ENCODE measurements at regions not wholly inside any gene's neighbourhood (a gene's known extent, or its start where the extent isn't known, plus 50 kb on each side); places are given as distances from the start of the nearest gene placed in this dataset.

DNA sequence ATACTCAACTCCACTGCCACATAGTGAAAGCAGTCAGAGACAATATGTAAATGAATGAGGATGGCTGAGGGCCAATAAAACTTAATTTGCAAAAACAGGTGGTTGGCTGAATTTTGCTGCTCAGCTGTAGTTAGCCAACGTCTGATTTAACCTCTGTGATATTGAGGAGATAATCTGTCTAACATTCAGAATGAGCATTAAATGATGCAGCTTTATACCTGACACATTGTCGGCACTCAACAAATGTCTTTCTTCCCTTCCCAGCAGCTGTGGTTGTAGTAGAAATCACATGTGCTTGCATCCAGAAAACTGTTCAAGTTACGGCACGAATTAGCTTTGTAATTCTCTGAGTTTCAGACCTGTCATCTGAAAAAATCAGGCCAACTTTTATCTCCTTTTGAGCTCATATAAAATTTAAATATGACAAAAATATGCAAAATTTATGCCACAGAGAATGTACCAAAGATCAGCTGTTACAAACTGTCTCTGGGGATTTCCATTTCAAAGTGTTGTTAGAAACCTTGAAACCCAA is 1239.7 kb downstream of the GATA3 start:
- Histone ChIP-seq H3K4me1 (no peaks in the 10 kb centered on the region), H3K9me3 (no peaks in the 10 kb centered on the region), H3K27ac (no peak overlapping the region), H3K4me3 (no peak overlapping the region), H3K27me3 (no peaks in the 10 kb centered on the region), H3K36me3 (no peaks in the 10 kb centered on the region)
- no peak for DNase-seq
- ATAC-seq: no peak
- intact Hi-C loops (cut with DNase I): loop anchor here in 1 of 3 donors (10.0 kb wide), 1 partner anchor 1769 kb away; no protein-coding TSS in a partner anchor
- no peak for FAIRE-seq
- TF ChIP-seq, protein P1, sequence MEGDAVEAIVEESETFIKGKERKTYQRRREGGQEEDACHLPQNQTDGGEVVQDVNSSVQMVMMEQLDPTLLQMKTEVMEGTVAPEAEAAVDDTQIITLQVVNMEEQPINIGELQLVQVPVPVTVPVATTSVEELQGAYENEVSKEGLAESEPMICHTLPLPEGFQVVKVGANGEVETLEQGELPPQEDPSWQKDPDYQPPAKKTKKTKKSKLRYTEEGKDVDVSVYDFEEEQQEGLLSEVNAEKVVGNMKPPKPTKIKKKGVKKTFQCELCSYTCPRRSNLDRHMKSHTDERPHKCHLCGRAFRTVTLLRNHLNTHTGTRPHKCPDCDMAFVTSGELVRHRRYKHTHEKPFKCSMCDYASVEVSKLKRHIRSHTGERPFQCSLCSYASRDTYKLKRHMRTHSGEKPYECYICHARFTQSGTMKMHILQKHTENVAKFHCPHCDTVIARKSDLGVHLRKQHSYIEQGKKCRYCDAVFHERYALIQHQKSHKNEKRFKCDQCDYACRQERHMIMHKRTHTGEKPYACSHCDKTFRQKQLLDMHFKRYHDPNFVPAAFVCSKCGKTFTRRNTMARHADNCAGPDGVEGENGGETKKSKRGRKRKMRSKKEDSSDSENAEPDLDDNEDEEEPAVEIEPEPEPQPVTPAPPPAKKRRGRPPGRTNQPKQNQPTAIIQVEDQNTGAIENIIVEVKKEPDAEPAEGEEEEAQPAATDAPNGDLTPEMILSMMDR (IDR thresholded peaks at IDR 0.05): no peak
- 54 to 59% methylated on average over 4 of the region's 4 CpGs for WGBS, 2 donors

GRCh38 chr10:9294865-9295264 is 1240.4 kb downstream of the GATA3 start:
- no peaks in the 10 kb centered on the region for H3K27me3 ChIP-seq
- DNase-seq (no peak), ATAC-seq (no peak), FAIRE-seq (no peak)
- WGBS, 2 donors: 63 to 81% methylated on average over 1 of the region's 1 CpG
- H3K36me3 ChIP-seq: no peaks in the 10 kb centered on the region
- H3K4me3 ChIP-seq: no peak overlapping the region
- intact Hi-C loops (cut with DNase I): loop anchor here in 1 of 3 donors (10.0 kb wide), 1 partner anchor 1770 kb away; no protein-coding TSS in a partner anchor
- no peak overlapping the region for H3K27ac ChIP-seq
- H3K9me3 ChIP-seq: no peaks in the 10 kb centered on the region
- TF ChIP-seq, protein P1 (IDR thresholded peaks at IDR 0.05): no peak
- H3K4me1 ChIP-seq: no peaks in the 10 kb centered on the region

GRCh38 chr10:9296190-9296589 is 1241.7 kb downstream of the GATA3 start:
- ATAC-seq (no peak), DNase-seq (no peak), FAIRE-seq (no peak)
- H3K9me3 ChIP-seq: no peaks in the 10 kb centered on the region
- no peaks in the 10 kb centered on the region for H3K4me1 ChIP-seq
- H3K27ac ChIP-seq: no peak overlapping the region
- 80 to 92% methylated on average over 4 of the region's 4 CpGs for WGBS, 2 donors
- intact Hi-C loops (cut with DNase I): loop anchor here in 1 of 3 donors (10.0 kb wide), 1 partner anchor 1771 kb away; no protein-coding TSS in a partner anchor
- no peak overlapping the region for H3K4me3 ChIP-seq
- no peaks in the 10 kb centered on the region for H3K36me3 ChIP-seq
- TF ChIP-seq, protein P1 (IDR thresholded peaks at IDR 0.05): no peak
- no peaks in the 10 kb centered on the region for H3K27me3 ChIP-seq

DNA sequence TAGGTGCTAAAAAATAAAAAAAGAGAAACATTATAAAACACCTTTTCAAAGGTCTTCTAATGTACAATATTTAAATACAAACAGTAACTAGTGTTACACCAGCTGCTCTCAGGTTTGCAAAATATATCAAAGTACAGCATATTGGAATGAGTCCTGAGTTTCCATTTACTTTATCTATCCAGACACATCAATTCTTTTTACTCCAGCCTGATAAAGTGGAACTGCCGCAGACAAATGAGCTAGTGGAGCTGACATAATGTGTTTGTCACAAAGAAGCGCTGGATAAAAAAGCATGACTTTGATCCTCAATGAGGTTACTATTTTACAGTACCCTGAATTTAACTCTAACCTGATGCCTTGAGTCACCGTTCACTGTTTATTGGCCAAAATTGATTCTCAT is 1243.1 kb downstream of the GATA3 start:
- TF ChIP-seq, protein P1 (IDR thresholded peaks at IDR 0.05): no peak
- DNase-seq (no peak), FAIRE-seq (no peak), ATAC-seq (no peak)
- Histone ChIP-seq H3K27me3 (no peaks in the 10 kb centered on the region), H3K4me3 (no peak overlapping the region), H3K36me3 (no peaks in the 10 kb centered on the region), H3K27ac (no peak overlapping the region), H3K9me3 (no peaks in the 10 kb centered on the region), H3K4me1 (no peaks in the 10 kb centered on the region)
- intact Hi-C loops (cut with DNase I): loop anchor here in 1 of 3 donors (10.0 kb wide), 1 partner anchor 1773 kb away; no protein-coding TSS in a partner anchor
- 23 to 50% methylated on average over 3 of the region's 3 CpGs for WGBS, 2 donors

DNA sequence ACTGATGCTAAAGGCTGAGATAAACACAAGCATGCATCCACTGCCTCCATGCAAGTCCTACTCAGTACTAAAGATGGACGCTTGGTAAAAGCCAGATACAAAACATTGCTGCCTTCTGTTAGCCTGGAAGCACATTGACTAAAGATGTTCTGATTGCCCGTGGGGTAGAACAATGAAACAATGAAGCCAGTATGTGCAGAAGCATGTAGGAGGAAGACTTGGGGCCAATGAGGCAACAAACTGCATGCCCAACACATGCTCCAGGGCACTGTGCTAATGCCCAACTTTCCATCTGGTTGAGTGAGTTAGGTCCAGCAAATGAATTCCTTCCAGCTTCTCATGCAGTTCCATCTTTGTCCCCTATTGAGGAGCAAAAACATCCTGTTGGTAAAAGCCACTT is 1245.5 kb downstream of the GATA3 start:
- 52 to 59% methylated on average over 2 of the region's 2 CpGs for WGBS, 2 donors
- intact Hi-C loops (cut with DNase I): loop anchor here in 1 of 3 donors (10.0 kb wide), 1 partner anchor 1775 kb away; no protein-coding TSS in a partner anchor
- TF ChIP-seq, protein P1 (IDR thresholded peaks at IDR 0.05): no peak

More for the DNA sequence above, 1245.5 kb downstream of the GATA3 start:
- Histone ChIP-seq H3K4me1 (no peaks in the 10 kb centered on the region), H3K4me3 (no peak overlapping the region), H3K27ac (no peak overlapping the region), H3K27me3 (no peaks in the 10 kb centered on the region), H3K9me3 (no peaks in the 10 kb centered on the region), H3K36me3 (no peaks in the 10 kb centered on the region)
- ATAC-seq (no peak), FAIRE-seq (no peak), DNase-seq (no peak)
